ENCODE measurements at regions not wholly inside any gene's neighbourhood (a gene's known extent, or its start where the extent isn't known, plus 50 kb on each side); places are given as distances from the start of the nearest gene placed in this dataset.

- no peak for DNase-seq (ENCODE audit: low spot score)
Measured at GRCh38 chr21:19640964-19641363, 1237.4 kb upstream of the TMPRSS15 start.

- no peak for DNase-seq (ENCODE audit: low spot score)
Measured at GRCh38 chr21:19648391-19648790, 1244.8 kb upstream of the TMPRSS15 start.

GRCh38 chr21:19683492-19683891, 1279.9 kb upstream of the TMPRSS15 start:
- DNase-seq (ENCODE audit: low spot score) = no peak

- no peak for DNase-seq (ENCODE audit: low spot score)
Measured at GRCh38 chr21:19684328-19684727, 1280.7 kb upstream of the TMPRSS15 start.

- DNase-seq (ENCODE audit: low spot score) = no peak
Measured at GRCh38 chr21:19692231-19692630, 1288.6 kb upstream of the TMPRSS15 start.

- no peak for DNase-seq (ENCODE audit: low spot score)
Measured at GRCh38 chr21:19695796-19696195, 1292.2 kb upstream of the TMPRSS15 start.

GRCh38 chr21:19700476-19700875, 1296.9 kb upstream of the TMPRSS15 start:
- DNase-seq (ENCODE audit: low spot score) = no peak

- no peak for DNase-seq (ENCODE audit: low spot score)
Measured at GRCh38 chr21:19702726-19703125, 1295.5 kb upstream of the NCAM2 start.

- DNase-seq (ENCODE audit: low spot score) = no peak
Measured at GRCh38 chr21:19704832-19705231, 1293.4 kb upstream of the NCAM2 start.

GRCh38 chr21:19712441-19712840, 1285.8 kb upstream of the NCAM2 start:
- DNase-seq (ENCODE audit: low spot score) = no peak

- DNase-seq (ENCODE audit: low spot score) = no peak
Measured at GRCh38 chr21:19713313-19713712, 1284.9 kb upstream of the NCAM2 start.

- no peak for DNase-seq (ENCODE audit: low spot score)
Measured at GRCh38 chr21:19724081-19724480, 1274.1 kb upstream of the NCAM2 start.

GRCh38 chr21:19731251-19731650, 1267.0 kb upstream of the NCAM2 start:
- DNase-seq (ENCODE audit: low spot score) = no peak

GRCh38 chr21:19759836-19760235, 1238.4 kb upstream of the NCAM2 start:
- DNase-seq (ENCODE audit: low spot score) = no peak

- no peak for DNase-seq (ENCODE audit: low spot score)
Measured at GRCh38 chr21:19767546-19767945, 1230.7 kb upstream of the NCAM2 start.

GRCh38 chr21:19771881-19772280, 1226.3 kb upstream of the NCAM2 start:
- DNase-seq (ENCODE audit: low spot score) = no peak

- no peak for DNase-seq (ENCODE audit: low spot score)
Measured at GRCh38 chr21:19776076-19776475, 1222.1 kb upstream of the NCAM2 start.

GRCh38 chr21:19781881-19782652, 1216.1 kb upstream of the NCAM2 start:
- DNase-seq (ENCODE audit: low spot score) = no peak

GRCh38 chr21:19785941-19786340, 1212.3 kb upstream of the NCAM2 start:
- no peak for DNase-seq (ENCODE audit: low spot score)

- DNase-seq (ENCODE audit: low spot score) = no peak
Measured at GRCh38 chr21:19792004-19792403, 1206.2 kb upstream of the NCAM2 start.

- no peak for DNase-seq (ENCODE audit: low spot score)
Measured at GRCh38 chr21:19807201-19807600, 1191.0 kb upstream of the NCAM2 start.

- no peak for DNase-seq (ENCODE audit: low spot score)
Measured at GRCh38 chr21:19810779-19811178, 1187.4 kb upstream of the NCAM2 start.

- no peak for DNase-seq (ENCODE audit: low spot score)
Measured at GRCh38 chr21:19830446-19830845, 1167.8 kb upstream of the NCAM2 start.

- DNase-seq (ENCODE audit: low spot score) = no peak
Measured at GRCh38 chr21:19832551-19832950, 1165.7 kb upstream of the NCAM2 start.

Data from AG08396 (cell line).